A673 (cell line): ENCODE measurements at regions not wholly inside any gene's neighbourhood (a gene's known extent, or its start where the extent isn't known, plus 50 kb on each side); places are given as distances from the start of the nearest gene placed in this dataset.
A peak's percentile ranks its signal among the peaks of the same experiment; 100 is the strongest.

ENCODE experiments used
- BruUV-seq: library from RNA; stranded (reverse); fragments of 400-500 nt; replicated peaks from 2 replicates; lab custom pipeline; 2021; lab: Mats Ljungman, UMichigan
- CTCF ChIA-PET: fragments of 300-600 bp; sonication (Branson Sonifier 250); formaldehyde crosslinking; loops from one replicate; lab custom pipeline; 2022; ENCODE audit warnings: antibody characterized with exemption; lab: Charles Lee
- POLR2A ChIA-PET: fragments of 300-600 bp; sonication (Branson Sonifier 250); formaldehyde crosslinking; loops from one replicate; lab custom pipeline; 2022; ENCODE audit warnings: antibody characterized with exemption; ENCODE audit not compliant: low non-redundant PET; lab: Charles Lee
- DNase-seq: peaks from one replicate; pipeline ENCODE4 v3.0.0-alpha.2; 2015; ENCODE audit warnings: low spot score
- H3K27ac ChIP-seq: fragments of 200-600 bp; sonication (generic); 2 replicates; pipeline ENCODE4 v1.5.1; 2016; ENCODE audit warnings: mixed run types, low read depth, mild to moderate bottlenecking, mixed read lengths, antibody characterized with exemption, low read length; ENCODE audit not compliant: poor library complexity, severe bottlenecking
- H3K27me3 ChIP-seq: fragments of 200-600 bp; sonication (generic); replicated peaks from 2 replicates; pipeline ENCODE4 v1.6.1; 2017; ENCODE audit warnings: mixed run types, low read depth, mild to moderate bottlenecking, mixed read lengths, antibody characterized with exemption, low read length; ENCODE audit not compliant: insufficient read depth, poor library complexity
- H3K36me3 ChIP-seq: fragments of 200-600 bp; sonication (generic); 2 replicates; pipeline ENCODE4 v1.6.1; 2016; ENCODE audit warnings: mixed run types, mild to moderate bottlenecking, mixed read lengths, antibody characterized with exemption, low read length; ENCODE audit not compliant: insufficient read depth, poor library complexity, severe bottlenecking
- H3K4me1 ChIP-seq: fragments of 200-600 bp; sonication (generic); 2 replicates; pipeline ENCODE4 v1.6.1; 2017; ENCODE audit warnings: mixed run types, mild to moderate bottlenecking, mixed read lengths, antibody characterized with exemption, low read length; ENCODE audit not compliant: insufficient read depth, poor library complexity, severe bottlenecking
- H3K4me3 ChIP-seq: fragments of 200-600 bp; sonication (generic); 2 replicates; pipeline ENCODE4 v1.5.1; 2016; ENCODE audit warnings: low read depth, mixed run types, mild to moderate bottlenecking, mixed read lengths, low read length; ENCODE audit not compliant: poor library complexity, severe bottlenecking
- H3K9me3 ChIP-seq: fragments of 200-600 bp; sonication (generic); 2 replicates; pipeline ENCODE4 v1.6.1; 2016; ENCODE audit warnings: mixed run types, low read depth, mild to moderate bottlenecking, mixed read lengths, antibody characterized with exemption, low read length; ENCODE audit not compliant: poor library complexity, severe bottlenecking
- CTCF ChIP-seq: fragments of 300-800, 200-600 bp; sonication (generic); conservative IDR thresholded peaks from 2 replicates; pipeline ENCODE4 v1.5.1; 2017; ENCODE audit warnings: low read depth, mild to moderate bottlenecking, antibody characterized with exemption, low read length, moderate library complexity, mixed read lengths
- EZH2 ChIP-seq: fragments of 200-600 bp; sonication (generic); IDR thresholded peaks from 2 replicates; pipeline ENCODE4 v1.6.1; 2017; ENCODE audit warnings: borderline replicate concordance, low read depth, mild to moderate bottlenecking, mixed read lengths, antibody characterized with exemption, low read length; ENCODE audit not compliant: poor library complexity, severe bottlenecking
- intact Hi-C: fragments of 100-400 bp; cut with micrococcal nuclease; formaldehyde crosslinking; loops from one replicate; pipeline ENCODE4 v1.10.0; 2022; ENCODE audit not compliant: unreplicated experiment

GRCh38 chr9:108056805-108057386, 567.3 kb upstream of the KLF4 start:
- Histone ChIP-seq H3K27ac (no peak overlapping the region), H3K9me3 (peaks cover 10% of the 10 kb centered on the region), H3K36me3 (no peaks in the 10 kb centered on the region), H3K4me1 (no peaks in the 10 kb centered on the region), H3K4me3 (no peak overlapping the region), H3K27me3 (no peaks in the 10 kb centered on the region)
- DNase-seq: no peak
- no TSS peak for BruUV-seq
- ChIA-PET CTCF (no interaction called here), POLR2A (no interaction called here)
- intact Hi-C loops: no loop called here
- TF ChIP-seq EZH2 (no peak), CTCF (no peak)

- no TSS peak for BruUV-seq
- H3K27ac ChIP-seq: no peak overlapping the region
- intact Hi-C loops: no loop called here
- H3K9me3 ChIP-seq: peaks cover 10% of the 10 kb centered on the region
- H3K27me3 ChIP-seq: no peaks in the 10 kb centered on the region
- ChIA-PET POLR2A (interaction anchor here (0.7 kb wide), 1 partner anchor 872 kb away, joined by 3 read pairs; no protein-coding TSS in a partner anchor), CTCF (no interaction called here)
- no peaks in the 10 kb centered on the region for H3K36me3 ChIP-seq
- TF ChIP-seq CTCF (no peak), EZH2 (no peak)
- no peaks in the 10 kb centered on the region for H3K4me1 ChIP-seq
- H3K4me3 ChIP-seq: no peak overlapping the region
- DNase-seq: peak; percentile 10
Observed at GRCh38 chr9:108056084-108056804, 566.7 kb upstream of the KLF4 start.

GRCh38 chr9:108054131-108054630, 564.6 kb upstream of the KLF4 start:
- H3K4me1 ChIP-seq: no peaks in the 10 kb centered on the region

More at GRCh38 chr9:108054131-108054630, 564.6 kb upstream of the KLF4 start:
- intact Hi-C loops: no loop called here
- no peak overlapping the region for H3K4me3 ChIP-seq
- no peaks in the 10 kb centered on the region for H3K36me3 ChIP-seq
- no peaks in the 10 kb centered on the region for H3K27me3 ChIP-seq
- ChIA-PET CTCF (no interaction called here), POLR2A (no interaction called here)
- no peak for DNase-seq
- BruUV-seq: no TSS peak
- H3K27ac ChIP-seq: no peak overlapping the region
- TF ChIP-seq CTCF: no peak
- TF ChIP-seq EZH2: no peak
- peaks cover 10% of the 10 kb centered on the region for H3K9me3 ChIP-seq
